Epidermal melanocyte (primary cell): ENCODE measurements at regions not wholly inside any gene's neighbourhood (a gene's known extent, or its start where the extent isn't known, plus 50 kb on each side); places are given as distances from the start of the nearest gene placed in this dataset.
"Not testable (repeated sequence)": the region's sequence is repeated elsewhere in the genome, so short reads cannot be mapped to it uniquely, and the experiment has no call there.

Experiments
- DNase-seq: peaks from one replicate; pipeline ENCODE4 v3.0.0; 2011; ENCODE audit warnings: low spot score; ENCODE audit not compliant: insufficient read length

DNA sequence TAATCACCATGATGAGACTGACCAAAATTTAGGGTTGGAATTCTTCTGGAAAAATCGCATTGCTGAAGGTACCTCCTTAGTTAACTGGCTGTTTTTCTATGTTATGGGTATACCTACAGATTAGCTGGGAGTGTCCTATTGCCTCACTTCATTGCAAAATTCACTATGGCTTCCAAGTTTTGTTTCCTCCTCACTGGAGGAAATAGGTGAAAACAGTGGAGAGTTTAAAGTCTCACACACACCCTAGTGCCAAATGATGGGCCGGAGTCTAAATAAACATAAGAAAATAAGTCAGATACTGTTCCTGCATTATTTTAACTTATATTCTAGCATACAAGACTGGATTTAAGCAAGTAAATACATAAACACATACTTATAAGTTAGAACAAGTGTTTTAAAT, 98.2 kb downstream of the AHR start:
- no peak for DNase-seq

DNA sequence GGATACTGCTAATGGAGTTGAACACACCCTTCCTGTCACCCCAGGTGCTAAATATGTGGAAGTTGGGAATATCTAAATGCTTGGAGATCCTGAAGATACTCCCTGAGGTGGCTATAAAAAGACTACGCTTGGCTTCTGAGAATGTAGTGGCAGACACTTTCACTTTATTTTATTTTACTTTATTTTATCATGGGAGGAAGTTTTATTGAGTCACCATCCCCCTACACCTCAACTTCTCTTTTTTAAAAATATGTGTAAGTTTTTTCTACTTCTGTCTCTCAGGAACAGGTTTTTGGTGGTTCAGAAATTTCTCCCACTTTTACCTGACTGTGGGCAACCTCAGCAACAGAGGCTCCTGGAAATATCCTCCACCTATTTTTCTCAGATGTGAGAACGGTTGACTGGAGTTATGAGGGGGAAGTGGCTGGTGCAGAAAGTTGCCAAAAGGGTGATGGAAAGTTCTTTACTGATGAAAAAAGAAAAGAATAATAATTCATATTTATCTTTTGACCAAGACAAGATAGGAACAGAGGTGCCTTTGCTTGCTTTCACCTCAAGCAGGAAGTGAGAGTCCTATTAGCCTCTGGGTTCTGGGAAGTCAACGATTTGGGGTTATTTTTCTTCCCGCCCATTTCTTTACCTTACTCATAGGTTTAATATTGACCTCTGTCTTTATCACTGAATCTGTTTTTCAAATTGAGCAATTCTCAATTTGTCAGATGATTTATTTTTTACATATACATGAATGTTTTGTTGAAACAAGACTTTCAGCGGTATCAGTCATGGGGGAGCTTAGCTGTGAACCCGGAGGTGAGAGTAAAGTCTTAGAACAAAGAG, 103.6 kb downstream of the AHR start:
- DNase-seq, result no peak

DNA sequence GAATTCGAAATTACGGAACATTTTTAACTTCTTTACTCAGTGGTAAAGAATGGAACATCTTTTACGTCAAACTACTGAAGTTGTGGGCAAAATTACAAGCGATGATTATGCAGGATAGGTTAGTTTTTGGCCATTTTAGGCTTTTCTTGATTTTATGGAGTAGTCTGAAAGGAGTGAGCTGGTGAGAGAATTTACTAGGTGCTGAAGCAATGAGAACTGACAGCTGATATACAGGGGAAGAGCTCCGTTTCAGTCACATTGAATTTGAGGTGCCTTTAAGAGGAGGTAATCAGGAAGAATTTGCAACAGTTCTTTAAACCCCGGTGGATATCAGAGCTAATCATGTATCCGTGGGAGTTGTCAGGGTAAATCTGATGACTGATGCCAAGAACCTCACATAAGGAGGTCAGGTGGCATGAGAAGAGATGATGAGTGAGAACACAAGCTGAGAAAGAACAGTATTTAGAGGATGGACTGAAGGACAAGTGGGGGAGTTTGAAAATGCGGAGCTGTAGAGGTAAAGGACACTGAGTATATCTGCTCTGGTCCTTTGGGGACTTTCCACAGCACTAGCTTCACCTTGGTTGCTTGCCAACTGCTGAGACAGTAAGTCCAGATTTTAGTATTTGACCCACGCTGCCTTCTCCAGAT, 104.3 kb downstream of the AHR start:
- no peak for DNase-seq

DNA sequence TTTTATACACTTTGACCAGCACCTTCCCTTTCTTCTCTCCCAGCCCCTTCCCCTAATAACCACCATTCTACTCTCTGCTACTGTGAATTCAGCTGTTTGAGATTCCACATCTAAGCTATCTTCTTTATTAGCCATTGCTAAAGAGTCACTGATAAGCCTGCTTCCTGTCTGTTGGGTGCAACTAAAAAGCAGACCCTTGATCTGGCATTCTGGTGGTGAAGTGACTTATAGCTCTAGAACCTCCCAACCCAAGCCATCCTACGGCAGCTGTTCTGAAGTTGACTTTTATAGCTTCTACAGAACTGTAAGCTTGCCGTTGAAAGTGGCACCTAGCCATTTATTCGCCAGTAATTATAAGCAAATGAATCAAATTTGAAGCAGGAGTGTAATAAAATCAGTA, 105.6 kb downstream of the AHR start:
- DNase-seq, result no peak

DNA sequence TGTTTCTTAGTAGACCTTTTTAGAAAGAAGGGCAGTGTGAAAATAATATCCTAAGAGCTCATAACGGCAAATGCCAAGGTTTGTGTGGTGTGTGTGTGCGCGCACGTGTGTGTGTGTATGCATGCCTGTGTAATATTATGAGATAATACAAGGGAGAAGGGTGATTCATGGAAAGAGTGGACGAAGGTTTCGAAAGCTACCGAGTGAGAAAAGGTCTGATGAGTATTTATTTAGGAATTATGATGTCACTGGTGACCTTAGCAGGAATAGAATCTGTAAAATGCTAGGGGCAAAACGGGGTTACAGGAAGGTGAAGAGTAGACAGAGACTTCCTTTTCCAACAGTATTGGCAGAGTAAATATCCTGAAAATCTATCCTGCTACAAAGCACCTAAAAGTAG, 107.3 kb downstream of the AHR start:
- DNase-seq, result no peak

DNA sequence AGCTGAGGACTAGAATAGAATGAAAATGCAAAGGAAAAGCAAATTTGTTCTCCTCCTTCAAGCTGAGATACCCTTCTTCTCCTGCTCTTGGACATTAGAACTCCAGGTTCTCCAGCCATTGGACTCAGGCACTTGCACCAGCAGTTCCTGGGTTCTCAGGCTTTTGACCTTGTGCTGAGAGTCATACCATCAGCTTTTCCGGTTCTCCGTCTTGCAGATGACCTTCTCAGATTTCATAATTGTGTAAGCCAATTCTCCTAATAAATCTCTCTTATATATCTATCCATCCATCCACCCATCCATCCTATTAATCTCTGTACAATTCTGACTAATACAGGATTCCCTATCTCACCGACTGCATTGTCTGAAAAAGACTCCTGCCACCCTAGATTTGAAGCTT, 108.3 kb downstream of the AHR start:
- DNase-seq, result no peak

DNA sequence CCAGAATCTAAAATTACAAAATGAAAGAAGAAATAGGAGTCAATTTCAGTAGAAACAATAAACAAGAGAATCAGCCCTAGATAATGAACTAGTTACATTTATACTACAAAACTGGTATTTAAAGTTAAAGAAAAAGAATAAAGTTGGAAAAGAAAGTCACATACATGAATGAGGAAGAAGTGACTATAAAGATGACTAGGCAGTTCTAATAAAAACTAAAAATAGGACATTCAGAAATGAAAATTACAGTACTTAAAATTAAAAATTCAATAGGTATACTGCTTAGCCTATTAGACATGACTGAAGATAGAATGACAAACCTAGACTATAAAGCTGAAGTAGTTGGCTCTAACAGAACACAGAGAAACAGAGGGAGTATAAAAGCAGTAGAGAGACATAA, 108.8 kb downstream of the AHR start:
- no peak for DNase-seq

DNA sequence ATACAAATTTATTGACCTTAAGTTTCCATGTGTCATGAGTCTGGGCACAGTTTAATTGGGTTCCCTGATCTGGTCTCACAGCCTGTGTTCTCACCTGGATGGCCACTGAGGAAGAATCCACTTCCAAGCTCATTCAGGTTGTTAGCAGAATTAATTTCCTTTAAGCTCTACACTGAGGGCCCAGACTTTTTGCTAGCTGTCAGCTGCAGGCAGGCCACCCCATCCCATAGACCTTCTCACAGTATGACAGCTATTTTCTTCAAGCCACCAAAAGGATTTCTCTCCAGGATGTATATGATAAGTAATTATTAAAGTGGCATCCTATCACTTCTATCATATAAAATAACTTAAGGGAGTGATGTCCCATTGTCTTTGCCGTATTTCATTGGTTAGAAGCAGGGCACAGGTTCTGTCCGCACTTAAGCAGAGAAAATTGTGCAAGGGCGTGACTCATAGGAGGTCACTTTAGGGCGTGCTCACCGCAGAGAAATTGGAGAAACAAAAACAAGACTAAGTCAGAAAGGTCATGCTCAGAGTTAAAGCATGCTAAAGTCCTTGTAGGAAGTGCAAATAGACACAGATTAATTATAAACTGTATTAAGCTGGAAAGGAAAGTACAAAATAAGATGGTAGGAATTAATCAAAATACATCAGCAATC, 109.9 kb downstream of the AHR start:
- no peak for DNase-seq

DNA sequence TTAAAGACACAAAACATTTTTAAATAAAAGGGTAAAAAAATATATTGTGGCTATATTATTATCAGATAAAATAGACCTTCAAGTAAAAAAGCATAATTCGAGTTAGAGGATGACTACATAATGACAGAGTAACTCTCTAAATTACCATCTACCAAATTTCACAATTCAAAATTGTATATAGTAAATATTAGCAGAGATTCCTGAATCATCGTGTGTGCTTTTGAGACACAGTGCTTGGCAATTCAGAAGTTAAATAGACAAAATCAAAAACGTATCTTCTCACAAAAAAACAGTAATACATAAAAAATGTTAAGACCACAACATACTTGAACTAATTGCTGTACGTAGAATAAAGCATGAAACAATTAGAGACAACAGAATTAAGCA, 110.4 kb downstream of the AHR start:
- no peak for DNase-seq

DNA sequence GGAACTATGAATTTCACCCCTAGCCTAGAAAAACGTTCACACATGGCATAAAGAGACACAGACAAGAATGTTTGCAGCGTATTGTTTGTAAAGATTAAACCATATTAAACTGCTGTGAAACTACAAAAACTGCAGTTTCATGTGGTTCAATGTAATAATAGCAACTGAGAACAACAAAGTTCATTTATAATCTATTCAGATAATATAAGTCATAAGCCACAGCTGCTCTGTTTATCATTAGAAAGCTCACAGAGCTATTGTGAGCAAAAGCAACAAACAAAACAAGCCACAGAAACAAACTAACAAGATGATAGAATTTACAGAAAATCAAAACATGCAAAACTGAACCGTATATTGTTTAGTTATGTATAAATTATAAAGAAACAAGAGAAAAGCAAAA, 113.5 kb downstream of the AHR start:
- no peak for DNase-seq

DNA sequence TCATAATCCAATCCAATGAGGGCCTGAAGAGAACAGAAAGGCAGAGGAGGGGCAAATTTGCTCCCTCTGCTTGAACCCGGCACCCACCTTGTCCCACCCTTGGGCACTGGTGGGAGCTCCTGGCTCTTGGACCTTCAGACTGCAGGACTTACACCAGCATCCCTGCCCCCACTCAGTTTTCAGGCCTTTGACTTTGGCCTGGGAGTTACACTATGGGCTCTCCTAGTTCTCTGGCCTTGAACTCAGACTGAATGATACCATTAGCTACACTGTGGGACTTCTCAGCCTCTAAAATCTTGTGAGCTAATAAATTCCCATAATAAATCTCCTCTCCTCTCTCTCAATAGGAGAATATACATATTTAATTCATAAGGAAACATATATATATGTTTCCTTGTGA, 114.4 kb downstream of the AHR start:
- DNase-seq, result no peak

DNA sequence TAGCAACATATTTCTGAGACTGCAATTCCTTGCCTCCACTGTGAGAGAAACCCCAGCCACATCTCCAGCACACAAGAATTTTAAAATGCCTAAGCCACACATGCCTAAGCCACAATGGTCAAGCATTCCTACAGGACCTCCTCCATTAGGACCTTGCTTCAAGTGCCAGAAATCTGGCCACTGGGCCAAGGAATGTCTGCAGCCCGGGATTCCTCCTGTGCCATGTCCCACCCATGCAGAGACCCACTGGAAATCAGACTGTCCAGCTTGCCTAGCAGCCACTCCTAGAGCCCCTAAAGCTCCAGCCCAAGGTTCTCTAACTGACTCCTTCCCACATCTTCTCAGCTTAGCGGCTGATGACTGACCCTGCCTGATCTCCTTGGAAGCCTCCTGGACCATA, 117.5 kb downstream of the AHR start:
- no peak for DNase-seq

DNA sequence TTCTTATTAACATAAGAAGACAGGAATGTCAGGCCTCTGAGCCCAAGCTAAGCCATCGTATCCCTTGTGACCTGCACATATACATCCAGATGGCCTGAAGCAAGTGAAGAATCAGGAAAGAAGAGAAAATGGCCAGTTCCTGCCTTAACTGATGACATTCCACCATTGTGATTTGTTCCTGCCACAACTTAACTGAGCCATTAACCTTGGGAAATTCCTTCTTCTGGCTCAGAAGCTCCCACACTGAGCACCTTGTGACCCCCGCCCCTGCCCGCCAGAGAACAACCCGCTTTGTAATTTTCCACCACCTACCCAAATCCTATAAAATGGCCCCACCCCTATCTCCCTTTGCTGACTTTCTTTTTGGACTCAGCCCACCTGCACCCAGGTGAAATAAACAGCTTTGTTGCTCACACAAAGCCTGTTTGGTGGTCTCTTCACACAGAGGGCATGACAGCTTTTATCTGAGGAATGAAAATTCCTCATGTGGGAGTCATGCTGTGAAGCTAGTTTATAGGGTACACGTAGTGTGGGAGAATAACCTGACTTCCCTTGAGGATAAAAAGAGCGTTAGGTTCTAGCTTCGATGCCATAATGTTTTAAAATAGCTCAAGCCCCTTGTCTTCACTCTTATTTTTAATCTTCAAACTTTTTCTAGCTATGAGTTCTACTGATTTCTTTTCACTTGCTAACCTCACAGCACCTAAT, 122.0 kb downstream of the AHR start:
- DNase-seq, result not testable (repeated sequence)

DNA sequence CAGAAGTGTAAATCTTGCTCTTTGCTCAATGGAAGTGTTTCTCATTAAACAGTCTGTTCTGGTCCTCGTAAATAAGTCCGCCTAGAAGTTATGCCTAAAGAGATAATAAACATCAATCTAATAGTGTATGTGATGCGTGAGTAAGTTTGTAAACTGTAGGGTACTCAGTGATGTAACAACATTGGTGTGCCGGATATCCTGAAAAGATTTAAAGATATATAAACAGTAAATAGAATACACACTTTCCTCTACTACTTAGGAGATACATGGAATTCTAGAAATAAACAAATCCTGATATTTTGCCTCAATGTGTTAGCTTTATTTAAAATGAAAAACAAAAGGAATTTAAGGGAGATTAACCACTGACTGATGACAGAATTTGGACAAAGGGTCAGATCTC, 123.5 kb downstream of the AHR start:
- DNase-seq, result no peak

DNA sequence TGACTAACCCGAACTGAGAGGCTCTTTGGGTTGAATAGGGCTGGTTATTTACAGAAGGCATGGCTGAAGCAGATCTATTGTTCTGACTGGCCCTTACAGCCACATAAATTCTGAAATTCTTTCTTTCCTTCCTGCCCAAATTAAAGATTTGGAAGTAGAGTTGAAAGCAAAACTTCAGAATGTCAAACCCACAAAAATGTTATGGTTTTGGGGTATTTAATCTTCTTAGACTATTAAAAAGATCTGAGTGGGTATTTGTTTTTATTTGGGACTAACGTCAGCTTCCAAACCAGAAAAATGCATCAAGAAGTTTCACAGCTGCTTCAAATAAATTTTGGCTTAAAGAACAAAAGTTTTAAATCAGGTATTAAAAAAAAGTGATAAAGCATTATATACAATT, 124.5 kb downstream of the AHR start:
- no peak for DNase-seq

DNA sequence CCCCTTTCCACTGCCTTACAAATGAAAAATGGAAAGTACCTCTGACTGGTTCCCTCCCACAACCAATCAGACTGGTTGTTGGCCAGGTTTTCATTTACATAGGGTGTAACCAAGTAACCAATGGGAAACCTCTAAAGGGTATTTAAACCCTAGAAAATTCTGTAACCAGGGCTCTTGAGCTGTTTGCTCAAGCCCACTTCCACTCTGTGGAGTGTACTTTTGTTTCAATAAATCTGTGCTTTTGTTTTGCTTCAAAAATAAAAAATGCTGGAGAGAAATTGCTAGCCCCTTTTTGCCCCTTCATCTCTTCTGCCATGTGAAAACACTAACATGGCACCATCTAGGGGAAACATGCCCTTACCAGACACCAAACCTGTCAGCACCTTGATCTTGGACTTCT, 129.5 kb downstream of the AHR start:
- DNase-seq, result no peak

DNA sequence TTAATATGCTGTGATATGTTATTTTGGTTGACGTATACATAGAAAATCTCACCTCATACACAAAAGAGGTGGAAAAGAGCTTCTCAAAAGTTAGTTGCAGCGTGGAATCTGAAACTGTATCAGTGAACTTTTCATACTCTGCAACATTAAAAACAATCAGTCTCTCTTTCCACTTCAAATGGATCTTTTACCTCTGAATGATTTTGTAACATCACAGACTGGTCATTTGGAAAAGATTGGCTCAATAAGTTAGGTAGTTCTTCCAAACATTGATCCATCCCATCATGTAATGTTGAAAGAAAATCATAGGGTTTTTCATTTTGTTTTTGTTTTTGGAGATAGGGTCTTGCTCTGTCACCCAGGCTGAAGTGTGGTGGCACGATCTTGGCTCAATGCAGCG, 131.1 kb downstream of the AHR start:
- no peak for DNase-seq

DNA sequence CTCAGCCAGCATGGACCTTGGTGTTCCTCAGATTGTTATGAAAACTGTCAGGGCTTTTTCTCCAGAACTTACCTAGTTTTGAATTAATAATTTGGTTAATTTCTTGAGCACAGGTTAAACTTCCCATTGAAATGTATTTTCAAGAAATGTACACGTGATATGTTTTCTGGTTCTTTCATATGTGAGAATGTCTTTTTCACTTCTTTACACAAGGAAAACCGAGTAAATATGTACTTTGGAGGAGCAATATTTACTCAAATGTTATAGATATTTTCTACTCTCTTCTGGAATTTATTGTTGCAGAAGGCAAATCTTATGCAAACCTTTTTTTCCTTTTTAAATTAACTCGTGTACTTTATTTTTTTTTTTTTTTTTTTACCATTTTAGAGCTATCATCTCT, 134.3 kb downstream of the AHR start:
- no peak for DNase-seq

DNA sequence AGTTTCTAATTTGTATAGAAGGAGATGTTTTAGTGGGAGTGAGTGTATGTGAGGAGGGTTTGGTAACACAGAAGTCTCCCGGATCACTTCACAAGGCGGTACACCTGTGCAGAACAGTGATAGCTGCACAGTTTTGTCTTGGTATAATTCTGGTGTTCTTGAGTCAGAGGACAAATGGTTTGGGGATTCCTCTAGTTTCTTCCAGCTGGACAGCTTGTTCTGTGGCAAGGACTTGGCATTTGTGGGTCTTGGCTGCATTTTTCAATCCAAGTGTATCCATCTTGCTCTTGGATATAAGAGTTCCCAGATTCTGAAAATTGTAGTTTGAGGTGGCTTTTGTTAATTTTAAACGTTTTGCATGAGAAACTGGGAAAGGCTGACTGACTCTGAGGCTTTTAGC, 135.7 kb downstream of the AHR start:
- DNase-seq, result no peak

DNA sequence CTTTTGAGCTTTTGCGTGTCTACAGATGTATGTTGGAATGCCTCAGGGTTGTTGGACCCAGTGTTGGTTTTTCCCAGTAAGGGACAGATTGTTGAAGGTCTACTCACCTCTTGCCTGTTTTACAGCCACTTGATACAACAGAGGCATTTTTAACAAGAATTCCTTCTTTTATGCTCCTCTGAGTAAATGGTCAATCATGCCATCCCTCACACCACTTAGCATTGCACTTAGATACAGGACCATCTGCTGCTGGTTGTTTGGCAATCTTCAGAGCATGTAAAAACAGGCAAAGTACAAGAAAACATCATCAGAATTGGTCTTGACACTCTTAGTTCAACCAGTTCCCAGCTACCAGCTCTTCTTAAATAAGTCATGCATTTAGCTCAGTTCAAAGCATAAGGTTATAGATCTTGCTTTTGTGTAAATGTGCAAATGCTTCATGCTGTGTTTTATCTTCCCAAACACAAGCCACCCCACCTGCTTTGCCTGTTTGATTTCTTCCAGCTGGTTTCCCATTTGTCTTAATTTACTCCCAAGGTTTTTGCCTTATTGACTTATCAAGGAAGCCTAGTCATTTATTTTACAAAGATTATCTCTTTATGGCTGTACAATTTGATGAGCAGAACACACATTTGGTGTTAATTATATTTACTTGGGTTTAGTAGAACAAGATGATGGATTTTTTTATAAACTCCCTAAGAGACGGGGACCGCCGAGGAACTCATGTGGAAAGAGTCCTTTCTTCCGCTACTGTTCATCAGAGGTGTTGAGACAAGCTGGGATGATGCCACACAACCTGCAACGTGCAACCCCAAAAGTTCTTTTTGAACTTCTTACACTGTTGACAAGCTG, 136.6 kb downstream of the AHR start:
- DNase-seq, result no peak

DNA sequence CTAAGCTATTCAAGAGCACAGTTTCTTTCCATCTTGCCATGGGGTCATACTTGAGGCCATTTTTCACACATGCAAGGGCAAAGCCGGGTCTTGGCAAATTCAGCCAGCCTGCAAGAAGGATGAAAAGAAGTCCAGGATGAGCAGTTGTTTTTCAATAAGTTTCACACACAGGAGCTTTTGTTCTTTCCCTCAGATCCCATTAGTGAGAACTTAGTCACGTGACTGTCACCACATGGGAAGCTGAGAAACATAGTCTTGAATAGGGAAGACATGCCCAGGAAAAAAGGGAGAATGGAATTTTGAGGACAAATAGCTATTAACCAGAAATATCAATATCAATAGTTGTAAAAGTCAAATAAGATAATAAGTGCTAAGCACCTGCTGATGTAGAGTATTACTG, 137.7 kb downstream of the AHR start:
- DNase-seq, result no peak
